ENCODE measurements at regions not wholly inside any gene's neighbourhood (a gene's known extent, or its start where the extent isn't known, plus 50 kb on each side); places are given as distances from the start of the nearest gene placed in this dataset.

GRCh38 chr12:4108803-4109345, 164.7 kb upstream of the CCND2 start:
- FAIRE-seq (peak; percentile 72), DNase-seq (ENCODE audit: low spot score) (peak; percentile 65)

DNA sequence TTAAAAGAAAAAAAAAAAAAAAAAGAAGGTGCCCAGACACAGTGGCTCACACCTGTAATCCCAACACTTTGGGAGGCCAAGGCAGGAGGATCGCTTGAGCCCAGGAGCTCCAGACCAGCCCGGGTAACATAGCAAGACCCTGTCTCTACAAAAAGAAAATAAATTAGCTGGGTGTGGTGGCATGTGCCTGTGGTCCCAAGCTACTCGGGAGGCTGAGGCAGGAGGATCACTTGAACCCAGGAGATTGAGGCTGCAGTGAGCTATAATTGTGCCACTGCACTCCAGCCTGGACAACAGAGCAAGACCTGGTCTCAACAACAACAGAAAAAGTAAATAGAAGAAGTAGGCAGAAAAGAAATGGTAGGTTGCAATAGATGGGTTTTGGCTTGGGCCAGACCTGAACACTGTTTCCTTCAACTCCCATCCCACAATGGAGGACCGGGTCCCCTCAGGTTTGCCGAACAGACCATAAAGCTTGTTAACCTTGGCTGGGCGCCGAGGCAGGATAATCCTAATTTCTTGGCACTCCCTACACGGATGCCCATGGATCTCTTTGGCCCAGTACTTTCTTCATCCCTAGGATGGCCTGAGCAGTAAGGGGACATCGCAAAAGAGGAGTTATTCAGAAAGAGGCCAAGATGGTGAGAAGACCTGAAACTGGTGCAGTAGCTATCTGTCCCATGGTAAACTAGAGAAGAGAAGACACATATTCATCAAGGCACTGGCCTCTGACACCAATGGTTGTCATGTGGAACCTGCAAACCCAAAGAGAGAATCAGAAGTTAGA, 165.5 kb upstream of the CCND2 start:
- DNase-seq (ENCODE audit: low spot score) (no peak), FAIRE-seq (peak; percentile 80)

DNA sequence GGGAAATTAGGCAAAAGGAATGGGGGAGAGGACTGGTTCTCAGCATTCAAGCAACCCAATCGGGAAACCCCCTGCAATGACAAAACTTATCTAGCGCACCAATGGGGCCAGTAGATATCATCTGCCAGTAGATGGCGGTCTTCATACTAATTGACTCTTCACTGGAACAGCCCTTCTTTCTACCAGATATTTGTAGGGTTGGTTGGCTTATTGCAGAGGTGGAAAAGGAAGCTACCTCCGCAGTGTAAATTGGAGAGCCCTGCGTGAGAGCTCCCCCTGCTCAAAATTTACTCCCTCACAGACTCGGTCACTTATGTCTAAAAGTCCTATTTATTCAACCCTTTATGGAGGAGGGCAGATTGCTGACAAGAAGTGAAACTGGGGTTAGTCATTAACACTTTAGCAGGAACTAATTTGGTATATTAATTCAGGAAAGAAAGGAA, 166.1 kb upstream of the CCND2 start:
- DNase-seq (ENCODE audit: low spot score): peak; percentile 62
- peak; percentile 69 for FAIRE-seq

GRCh38 chr12:4106621-4107020, 166.9 kb upstream of the CCND2 start:
- DNase-seq (ENCODE audit: low spot score): no peak
- no peak for FAIRE-seq

DNA sequence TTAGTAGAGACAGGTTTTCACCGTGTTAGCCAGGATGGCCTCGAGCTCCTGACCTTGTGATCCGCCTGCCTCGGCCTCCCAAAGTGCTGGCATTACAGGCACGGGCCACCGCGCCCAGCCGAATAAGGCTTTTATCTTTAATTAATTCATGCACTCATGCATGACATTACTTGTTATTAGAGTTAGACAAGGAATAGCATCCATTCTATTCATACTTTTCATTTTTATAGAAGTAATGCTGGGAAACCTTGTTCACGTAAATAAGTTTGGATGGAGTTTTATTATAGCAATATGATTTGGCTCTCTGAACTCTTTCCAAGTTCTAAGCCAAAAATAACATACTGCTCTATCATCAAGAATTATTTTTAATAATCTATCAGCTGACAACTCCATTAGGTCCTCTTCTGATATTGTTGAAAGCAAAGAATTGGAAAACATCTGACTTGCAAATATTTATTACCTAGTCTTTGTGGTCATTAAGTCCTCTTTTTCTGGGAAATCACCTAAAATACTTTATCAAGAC, 168.8 kb upstream of the CCND2 start:
- no peak for FAIRE-seq
- DNase-seq (ENCODE audit: low spot score): no peak

GRCh38 chr12:4099276-4099675, 174.3 kb upstream of the CCND2 start:
- DNase-seq (ENCODE audit: low spot score) (no peak), FAIRE-seq (no peak)

DNA sequence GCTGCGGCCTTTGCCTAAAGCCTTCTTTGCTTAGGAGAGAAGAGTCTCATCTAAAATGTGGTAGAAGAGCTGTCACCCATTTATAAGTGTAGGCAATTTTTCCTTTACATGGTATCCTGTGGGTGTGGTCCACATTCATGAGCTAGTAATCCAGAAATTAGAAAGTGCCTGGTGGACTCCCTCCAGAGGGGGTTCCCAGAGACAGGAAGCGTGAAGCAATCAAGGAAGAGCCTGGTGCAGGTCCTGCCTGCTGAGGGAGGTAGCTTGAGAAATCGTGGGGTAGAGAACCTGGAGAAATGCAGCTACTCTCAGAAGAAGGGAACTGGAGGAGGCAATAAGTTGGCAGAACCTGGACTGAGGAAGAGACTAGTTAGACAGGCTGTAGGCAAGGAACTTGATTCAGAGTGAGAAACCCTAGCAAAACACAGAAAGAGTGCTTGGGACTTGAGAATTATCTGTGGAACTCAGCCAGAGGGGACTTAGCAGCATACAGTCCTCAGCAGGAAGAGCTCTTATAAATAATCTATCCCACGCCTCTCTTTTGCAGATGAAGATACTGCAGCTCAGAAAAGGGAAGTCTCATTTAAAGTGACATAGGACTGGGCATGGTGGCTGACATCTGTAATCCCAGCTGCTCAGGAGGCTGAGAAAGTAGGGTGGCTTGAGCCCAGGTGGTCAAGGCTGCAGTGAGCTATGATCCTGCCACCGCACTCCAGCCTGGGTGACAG, 182.4 kb upstream of the CCND2 start:
- FAIRE-seq (no peak), DNase-seq (ENCODE audit: low spot score) (no peak)

- DNase-seq (ENCODE audit: low spot score) (no peak), FAIRE-seq (no peak)
Measured at GRCh38 chr12:4089956-4090355, 183.6 kb upstream of the CCND2 start.

GRCh38 chr12:4089121-4089606, 184.4 kb upstream of the CCND2 start:
- DNase-seq (ENCODE audit: low spot score): no peak
- no peak for FAIRE-seq

DNA sequence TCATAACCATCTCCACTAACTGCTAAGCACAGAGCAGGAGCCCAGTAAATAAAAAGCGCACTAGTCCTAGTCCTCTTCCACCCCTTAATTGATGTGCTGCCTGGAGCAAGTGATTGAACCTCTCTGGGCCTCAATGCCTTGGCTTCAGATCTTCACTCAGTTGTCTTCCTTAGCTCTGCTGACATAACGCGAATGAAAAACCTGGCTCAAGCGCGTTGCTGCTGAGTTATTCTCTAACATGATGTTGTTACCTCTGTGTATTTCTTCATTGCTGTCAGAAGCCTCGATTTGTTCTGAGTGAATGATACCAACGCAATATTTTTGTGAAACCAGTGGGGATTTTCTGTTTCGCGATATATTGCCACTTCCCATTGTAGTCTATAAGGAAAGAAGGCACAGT, 185.1 kb upstream of the CCND2 start:
- FAIRE-seq (no peak), DNase-seq (ENCODE audit: low spot score) (no peak)

- FAIRE-seq (no peak), DNase-seq (ENCODE audit: low spot score) (no peak)
Measured at GRCh38 chr12:4086481-4086880, 187.1 kb upstream of the CCND2 start.

DNA sequence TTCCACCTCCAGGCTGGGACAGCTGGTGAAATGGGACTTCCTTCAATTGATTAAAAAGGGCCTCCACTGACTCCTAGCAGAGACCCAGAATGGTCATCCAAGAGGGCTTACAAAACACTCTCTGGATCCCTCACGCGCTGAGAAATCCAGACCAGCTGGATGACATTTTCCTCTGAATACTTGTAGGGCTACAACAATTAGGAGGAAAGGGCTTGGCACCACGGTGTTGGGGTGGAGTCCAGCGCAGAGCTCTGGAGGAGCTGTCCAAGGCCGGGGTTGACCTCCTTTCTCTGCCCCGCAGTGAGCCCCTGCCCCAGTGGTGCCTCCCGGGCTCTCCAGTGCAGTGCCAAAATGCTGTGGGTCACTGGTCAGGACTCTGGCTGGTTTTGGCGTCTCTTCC, 189.0 kb upstream of the CCND2 start:
- FAIRE-seq (no peak), DNase-seq (ENCODE audit: low spot score) (no peak)

DNA sequence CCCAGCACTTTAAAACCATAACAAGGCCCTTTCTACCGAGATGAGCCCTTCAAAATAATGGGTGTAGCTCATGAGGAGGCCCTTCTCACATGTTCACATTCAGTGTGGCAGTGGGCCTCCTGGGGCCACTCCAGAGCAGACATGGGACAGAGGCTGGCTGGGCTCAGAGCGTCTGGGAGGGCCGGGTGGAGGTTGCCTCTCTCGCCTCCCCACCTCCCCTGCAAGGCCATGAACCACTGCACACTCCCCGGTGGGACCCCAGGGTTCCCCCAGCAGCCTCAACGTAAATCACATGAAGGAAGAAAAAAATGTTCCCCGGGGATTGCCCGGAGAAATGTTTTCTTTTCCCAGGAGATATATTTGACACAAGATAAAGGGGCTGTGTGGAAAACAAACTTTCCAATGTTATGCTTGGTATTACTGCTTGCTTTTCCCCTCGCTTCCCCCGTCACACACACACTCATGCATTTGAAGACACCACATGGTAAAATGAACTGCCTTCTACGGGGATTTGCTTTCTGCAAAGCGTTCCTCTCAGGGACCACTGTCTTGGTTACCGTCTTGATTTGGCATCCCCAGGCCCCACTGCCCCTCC, 190.7 kb upstream of the CCND2 start:
- DNase-seq (ENCODE audit: low spot score) (no peak), FAIRE-seq (no peak)

DNA sequence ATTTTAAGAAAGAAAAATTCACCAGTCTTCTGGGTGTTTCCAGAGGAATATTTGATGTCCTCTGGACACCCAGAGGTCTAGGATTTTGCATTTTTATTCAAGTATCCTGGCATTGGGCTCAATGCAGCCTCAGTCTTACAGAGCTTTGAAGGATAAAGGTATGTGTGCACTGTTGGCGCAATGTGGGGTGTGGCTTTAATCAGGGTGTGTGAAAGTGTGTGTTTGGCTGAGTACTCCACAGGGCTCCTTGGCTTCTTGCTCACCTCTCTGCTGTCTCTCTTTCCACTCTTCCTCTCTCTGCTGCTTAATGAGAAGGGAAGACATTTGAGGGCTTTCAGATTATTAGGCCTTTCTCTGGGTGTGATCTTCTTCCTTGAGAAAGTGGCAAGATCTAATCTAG, 193.3 kb upstream of the CCND2 start:
- DNase-seq (ENCODE audit: low spot score) (no peak), FAIRE-seq (no peak)

DNA sequence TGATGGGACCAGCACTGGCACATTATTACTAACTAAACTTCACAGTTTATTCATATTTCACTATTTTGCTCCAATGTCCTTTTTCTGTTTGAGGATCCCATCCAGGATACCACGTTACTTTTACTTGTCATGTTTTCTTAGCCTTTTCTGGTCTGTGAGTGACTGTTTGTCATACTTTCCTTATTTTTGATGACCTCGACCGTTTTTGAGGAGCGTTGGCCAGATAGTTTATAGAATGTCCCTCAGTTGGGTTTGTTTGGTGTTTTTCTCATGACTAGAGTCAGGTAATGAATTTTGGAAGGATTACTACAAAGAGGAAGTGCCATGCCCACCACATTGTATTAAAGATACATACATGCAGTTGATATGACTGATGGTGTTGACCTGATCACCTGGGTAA, 199.4 kb upstream of the CCND2 start:
- FAIRE-seq: no peak

DNA sequence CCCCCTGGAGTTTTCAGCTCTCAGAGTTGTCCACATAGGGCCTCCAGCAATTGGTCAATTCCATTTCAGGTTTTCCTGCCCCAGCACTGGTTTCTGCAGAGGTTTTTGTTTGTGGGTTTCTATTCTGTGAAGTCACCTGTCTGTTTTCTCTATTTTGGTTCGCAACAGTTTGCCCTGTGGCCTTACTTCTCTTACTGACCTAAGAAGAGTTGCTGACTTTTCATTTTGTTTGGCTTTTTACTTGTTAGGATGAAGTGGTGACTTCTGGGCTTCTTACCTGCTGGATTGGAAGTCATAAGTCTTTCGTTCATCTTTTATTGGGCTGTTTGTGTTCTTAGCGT, 196.4 kb upstream of the PARP11 start:
- no peak for DNase-seq (ENCODE audit: low spot score)
- no peak for FAIRE-seq

More for the DNA sequence above, 199.4 kb upstream of the CCND2 start:
- DNase-seq (ENCODE audit: low spot score): no peak

DNA sequence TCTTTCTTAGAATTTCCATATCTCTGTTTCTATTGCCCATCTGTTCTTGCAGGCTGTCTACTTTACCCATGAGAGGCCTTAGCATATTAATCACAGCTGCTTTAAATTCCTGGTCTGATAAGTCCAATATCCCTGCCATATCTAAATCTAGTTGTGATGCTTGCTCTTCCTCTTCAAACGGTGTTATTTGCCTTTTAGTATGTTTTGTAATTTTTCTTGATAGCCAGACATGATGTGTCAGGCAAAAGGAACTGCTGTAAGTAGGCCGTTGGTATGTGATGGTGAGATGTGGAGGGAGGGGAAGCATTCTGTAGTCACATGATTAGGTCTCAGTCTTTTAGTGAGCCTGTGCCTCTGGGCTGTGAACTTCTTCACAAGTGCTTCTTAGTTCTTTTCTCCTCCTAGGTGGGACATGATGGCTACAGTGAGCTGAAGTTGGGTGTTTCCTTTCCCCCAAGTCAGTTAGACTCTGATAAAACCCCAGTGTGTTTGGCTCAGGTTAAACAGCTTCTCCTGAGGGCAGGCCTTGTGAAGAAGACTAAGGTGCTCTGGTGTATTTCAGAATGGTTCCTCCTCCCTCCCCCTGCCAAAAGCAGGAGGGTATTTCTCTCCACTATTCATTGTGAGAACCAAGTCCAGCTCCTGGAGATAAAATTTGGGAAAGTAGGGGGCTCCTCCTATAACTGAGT, 195.9 kb upstream of the PARP11 start:
- FAIRE-seq (peak; percentile 17), DNase-seq (ENCODE audit: low spot score) (no peak)

GRCh38 chr12:4064008-4064407, 190.8 kb upstream of the PARP11 start:
- DNase-seq (ENCODE audit: low spot score): no peak
- FAIRE-seq: no peak

DNA sequence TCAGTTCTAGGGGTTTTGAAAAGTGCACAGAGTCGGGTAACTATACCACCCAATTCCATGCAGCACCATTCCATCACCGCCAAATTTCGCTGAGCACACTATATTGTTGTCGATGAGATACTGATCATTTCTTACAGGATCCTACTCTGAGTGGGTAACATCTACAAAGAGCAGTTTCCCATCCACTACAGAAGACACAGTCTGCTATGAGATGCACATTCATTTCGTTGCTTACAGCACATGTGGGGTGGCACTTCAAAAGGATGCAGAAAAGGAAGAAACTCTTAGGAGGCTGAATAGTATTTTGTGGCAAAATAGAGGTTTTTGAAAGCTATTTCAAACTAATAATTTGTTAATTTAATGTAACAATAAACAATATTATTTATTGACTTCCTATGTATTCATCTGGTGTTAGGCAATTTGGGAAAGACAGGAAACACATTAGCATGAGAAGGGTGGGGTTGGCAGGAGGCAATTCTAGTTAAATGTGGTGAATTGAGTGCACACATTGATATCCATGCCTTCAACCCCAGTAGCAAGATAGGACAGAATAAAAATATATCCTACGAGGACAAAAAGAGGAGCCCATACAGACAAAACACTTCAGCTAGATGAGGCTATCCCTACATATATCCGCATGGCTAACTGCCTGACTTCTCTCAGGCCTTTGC, 186.8 kb upstream of the PARP11 start:
- FAIRE-seq (no peak), DNase-seq (ENCODE audit: low spot score) (no peak)

DNA sequence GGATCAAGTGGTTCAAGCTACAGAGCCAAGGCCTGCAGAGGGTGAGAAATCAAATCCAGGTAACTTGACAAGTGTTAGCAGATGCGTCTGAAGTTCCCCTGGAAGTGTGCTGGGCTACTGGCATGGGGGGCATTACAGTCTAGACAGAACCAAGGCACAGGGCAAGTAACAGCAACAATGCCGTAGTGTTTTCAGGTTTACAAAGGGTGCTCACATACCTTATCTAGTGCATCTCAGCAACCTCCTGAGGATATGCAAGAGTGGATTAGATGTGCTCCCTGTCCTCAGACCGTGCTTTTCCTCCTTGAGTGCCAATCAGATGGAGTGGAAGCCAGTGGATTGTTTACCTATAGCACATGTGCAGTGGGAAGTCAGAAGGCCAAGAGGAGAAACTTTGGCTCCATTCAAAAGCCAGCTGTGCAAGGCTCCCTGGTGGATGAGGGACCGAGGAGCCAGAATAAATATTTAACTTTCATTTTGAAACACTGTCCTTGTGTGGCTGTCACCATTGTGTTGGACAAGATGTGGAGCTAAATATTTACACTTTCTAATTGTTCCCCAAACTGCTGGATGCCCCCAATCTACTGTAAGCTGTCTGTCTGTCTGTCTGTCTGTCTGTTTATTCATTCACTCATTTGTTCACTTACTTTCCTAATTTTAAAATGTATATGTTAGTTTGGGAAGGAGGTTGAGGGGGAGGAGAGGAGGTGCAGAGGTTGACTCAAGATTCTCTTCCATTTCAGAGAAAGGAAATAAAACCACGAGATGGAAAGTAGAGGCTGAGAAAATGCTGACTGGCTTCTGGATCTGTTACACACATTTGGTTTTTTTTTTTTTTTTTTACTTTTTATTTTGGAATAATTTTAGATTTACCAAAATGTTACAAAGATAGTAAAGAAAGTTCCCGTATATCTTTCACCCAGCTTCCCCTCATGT, 184.0 kb upstream of the PARP11 start:
- FAIRE-seq (peak; percentile 86), DNase-seq (ENCODE audit: low spot score) (no peak)

Data from urothelium cell line (cell line).